GM10266 (cell line): ENCODE measurements at regions not wholly inside any gene's neighbourhood (a gene's known extent, or its start where the extent isn't known, plus 50 kb on each side); places are given as distances from the start of the nearest gene placed in this dataset.
A peak's percentile ranks its signal among the peaks of the same experiment; 100 is the strongest.

Source experiments
- DNase-seq: peaks from one replicate; pipeline ENCODE4 v3.0.0; 2012; ENCODE audit errors: extremely low spot score
- CTCF ChIP-seq: IDR thresholded peaks from 2 replicates; pipeline ENCODE4 v1.5.1; 2012; ENCODE audit warnings: mild to moderate bottlenecking, low read depth; ENCODE audit not compliant: control insufficient read depth, insufficient read depth; ENCODE audit errors: missing control alignments

DNA sequence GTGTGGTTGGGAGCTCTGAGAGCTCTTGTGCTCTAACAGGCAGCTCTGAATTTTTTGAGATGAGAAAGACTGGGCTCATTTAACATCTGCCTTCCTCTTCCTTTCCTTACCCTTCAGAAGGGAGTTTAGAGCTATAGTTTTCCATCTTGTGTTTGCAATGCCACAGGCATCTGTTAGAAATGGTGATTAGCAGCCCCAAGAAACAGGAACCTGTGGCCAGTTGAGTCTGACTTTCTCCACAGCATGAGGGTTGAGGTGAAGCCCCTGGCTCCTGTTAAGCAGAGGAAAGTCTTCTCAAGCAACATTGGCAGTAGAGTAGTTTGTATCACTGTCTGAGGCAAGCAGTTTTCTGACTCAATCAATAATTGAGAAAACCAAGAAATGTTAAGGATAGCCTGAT lies 577.4 kb downstream of the ZEB2 start:
- no peak for DNase-seq
- no peak for TF ChIP-seq CTCF

- DNase-seq, result no peak
- TF ChIP-seq CTCF, result no peak
These were observed 579.2 kb downstream of the ZEB2 start for GRCh38 chr2:143940720-143941119.

- no peak for TF ChIP-seq CTCF
- DNase-seq, result no peak
These were observed 580.1 kb downstream of the ZEB2 start for GRCh38 chr2:143939626-143940330.

DNA sequence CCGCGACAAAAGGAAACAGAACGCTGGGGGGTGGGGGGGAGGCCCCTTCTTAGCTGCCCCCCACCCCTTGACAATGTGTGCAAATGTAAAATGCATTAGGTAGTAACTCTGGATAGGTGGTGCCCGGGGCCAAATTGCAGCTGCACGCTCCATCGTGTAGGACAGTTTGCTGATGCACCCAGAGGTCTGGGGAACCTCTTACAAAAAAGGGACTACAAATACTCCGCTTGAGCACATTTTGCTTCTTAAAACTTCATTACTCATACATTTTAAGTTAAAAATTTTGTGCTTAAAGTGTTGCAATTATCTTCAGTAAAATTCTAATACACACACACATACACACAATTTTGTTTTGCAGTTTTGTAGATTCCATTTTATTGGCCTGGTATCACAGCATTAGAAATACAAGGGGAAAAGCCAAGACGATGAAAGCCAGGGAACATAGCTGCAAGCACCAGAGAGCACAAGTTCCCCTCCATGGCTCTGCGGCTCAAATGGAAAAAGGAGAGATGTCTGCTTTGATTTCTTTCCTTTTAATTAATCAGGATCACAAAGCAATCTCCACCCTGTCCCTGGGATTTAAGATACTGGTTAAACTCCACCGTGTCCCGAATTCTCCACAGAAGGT lies 582.1 kb downstream of the ZEB2 start:
- no peak for DNase-seq
- TF ChIP-seq CTCF, result no peak

- peak; percentile 59 for DNase-seq
- TF ChIP-seq CTCF, result no peak
These were observed 582.8 kb downstream of the ZEB2 start for GRCh38 chr2:143936848-143937722.

GRCh38 chr2:143936538-143936847 lies 583.4 kb downstream of the ZEB2 start:
- no peak for TF ChIP-seq CTCF
- DNase-seq, result no peak

DNA sequence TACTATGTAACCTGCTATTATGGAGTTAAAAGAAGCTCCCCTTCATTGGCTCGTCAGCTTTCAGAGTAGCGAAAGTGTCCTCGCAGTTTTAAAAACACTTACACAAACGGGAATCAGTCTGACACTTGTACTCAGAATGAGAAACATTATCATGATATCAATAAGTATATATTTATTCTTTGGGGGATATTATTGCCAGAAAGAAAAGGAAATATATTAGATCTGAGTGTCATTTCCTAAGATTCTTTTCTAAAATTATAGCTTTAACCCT lies 584.5 kb downstream of the ZEB2 start:
- DNase-seq, result no peak

More for the DNA sequence above, 584.5 kb downstream of the ZEB2 start:
- no peak for TF ChIP-seq CTCF
